ENCODE measurements at regions not wholly inside any gene's neighbourhood (a gene's known extent, or its start where the extent isn't known, plus 50 kb on each side); places are given as distances from the start of the nearest gene placed in this dataset.

DNA sequence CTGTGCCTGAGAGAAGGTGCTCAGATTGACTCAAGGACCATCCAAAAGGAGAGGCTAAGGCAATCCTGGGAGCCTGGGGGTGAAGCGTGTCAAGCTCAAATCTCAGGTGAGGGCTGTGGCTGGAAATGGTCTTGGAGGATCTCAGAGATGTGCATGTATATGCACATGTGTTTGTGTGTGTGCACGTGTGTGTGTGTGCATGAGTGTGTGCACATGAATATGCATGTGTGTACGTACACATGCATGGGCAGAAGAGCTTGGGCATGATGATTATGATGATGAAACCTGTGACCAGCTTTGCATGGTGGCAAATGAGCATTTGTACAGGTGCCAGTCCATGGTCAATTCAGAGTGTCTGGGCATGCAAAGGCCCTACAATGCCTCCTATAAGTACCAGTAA, 326.6 kb downstream of the CXCL12 start:
- Mint-ChIP-seq H3K4me3 (no peak overlapping the region), H3K27me3 (ENCODE audit: low read depth in 2 of 2) (peaks cover 0 to 11% of the 10 kb centered on the region in 2 donors), H3K9me3 (no peaks in the 10 kb centered on the region), H3K4me1 (no peaks in the 10 kb centered on the region), H3K27ac (no peak overlapping the region), H3K36me3 (no peaks in the 10 kb centered on the region)
- DNase-seq (no peak), ATAC-seq (no peak)
- H3K36me3 ChIP-seq (ENCODE audit: control insufficient read depth, insufficient read depth, low read length): no peaks in the 10 kb centered on the region
- WGBS (ENCODE audit: insufficient coverage): 89% methylated on average over 3 of the region's 3 CpGs
- no peaks in the 10 kb centered on the region for H3K4me1 ChIP-seq (ENCODE audit: control insufficient read depth, insufficient read depth, low read length)
- TF ChIP-seq, protein P1, sequence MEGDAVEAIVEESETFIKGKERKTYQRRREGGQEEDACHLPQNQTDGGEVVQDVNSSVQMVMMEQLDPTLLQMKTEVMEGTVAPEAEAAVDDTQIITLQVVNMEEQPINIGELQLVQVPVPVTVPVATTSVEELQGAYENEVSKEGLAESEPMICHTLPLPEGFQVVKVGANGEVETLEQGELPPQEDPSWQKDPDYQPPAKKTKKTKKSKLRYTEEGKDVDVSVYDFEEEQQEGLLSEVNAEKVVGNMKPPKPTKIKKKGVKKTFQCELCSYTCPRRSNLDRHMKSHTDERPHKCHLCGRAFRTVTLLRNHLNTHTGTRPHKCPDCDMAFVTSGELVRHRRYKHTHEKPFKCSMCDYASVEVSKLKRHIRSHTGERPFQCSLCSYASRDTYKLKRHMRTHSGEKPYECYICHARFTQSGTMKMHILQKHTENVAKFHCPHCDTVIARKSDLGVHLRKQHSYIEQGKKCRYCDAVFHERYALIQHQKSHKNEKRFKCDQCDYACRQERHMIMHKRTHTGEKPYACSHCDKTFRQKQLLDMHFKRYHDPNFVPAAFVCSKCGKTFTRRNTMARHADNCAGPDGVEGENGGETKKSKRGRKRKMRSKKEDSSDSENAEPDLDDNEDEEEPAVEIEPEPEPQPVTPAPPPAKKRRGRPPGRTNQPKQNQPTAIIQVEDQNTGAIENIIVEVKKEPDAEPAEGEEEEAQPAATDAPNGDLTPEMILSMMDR (IDR thresholded peaks at IDR 0.05): no peak
- H3K9me3 ChIP-seq (ENCODE audit: control insufficient read depth, insufficient read depth, low read length): no peaks in the 10 kb centered on the region
- no peak overlapping the region for H3K27ac ChIP-seq (ENCODE audit: low read length)
- no peak overlapping the region for H3K4me3 ChIP-seq (ENCODE audit: low read length)
- no peaks in the 10 kb centered on the region for H3K27me3 ChIP-seq (ENCODE audit: control insufficient read depth, insufficient read depth, low read length)
- intact Hi-C loops (cut with micrococcal nuclease): no loop called here

DNA sequence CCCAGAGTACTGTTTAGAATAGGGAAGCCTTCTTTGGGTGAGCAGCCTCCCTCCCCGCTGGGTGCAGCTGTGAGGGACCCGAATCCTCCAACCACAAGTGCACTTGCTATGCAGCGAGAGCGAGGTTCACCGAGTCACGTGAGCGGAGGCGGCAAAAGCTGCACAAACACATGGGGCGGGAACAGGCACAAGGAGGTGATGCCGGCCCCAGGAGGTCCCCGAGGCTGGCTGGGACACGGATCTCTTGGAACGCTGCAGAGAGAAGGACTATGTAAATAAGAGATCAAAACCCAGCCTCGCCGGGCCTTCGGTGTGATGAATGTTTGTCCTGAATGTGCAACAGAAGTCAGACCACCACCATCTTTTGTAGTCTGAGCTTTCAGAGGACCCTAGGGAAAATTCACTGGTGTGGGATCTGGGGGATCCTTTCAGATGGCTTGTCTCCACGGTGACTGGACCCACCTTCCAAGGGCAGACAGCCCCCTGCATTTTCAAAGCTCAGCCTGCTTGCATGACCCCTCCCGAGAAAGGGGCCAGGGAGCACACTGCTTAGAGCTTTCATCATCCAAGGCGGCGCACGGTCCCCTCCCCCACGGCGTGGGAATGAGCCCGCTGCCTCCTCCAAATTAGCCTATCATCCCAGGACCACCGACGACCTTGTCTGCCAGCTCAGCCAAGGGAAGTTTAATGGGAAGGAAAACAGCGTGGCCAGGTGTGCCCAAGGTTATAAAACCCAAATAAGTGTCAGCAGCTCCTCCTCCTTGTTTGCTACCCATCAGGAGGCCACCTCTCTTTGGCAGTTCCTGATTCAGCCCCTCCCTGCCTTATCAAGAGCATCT, 327.7 kb downstream of the CXCL12 start:
- H3K4me1 ChIP-seq (ENCODE audit: control insufficient read depth, insufficient read depth, low read length): no peaks in the 10 kb centered on the region
- ATAC-seq (no peak), DNase-seq (no peak)
- intact Hi-C loops (cut with micrococcal nuclease): no loop called here
- WGBS (ENCODE audit: insufficient coverage): 73% methylated on average over 27 of the region's 27 CpGs
- Mint-ChIP-seq H3K27me3 (ENCODE audit: low read depth in 2 of 2) (peaks cover 5 to 11% of the 10 kb centered on the region in 2 donors), H3K27ac (no peak overlapping the region), H3K4me3 (no peak overlapping the region), H3K9me3 (no peaks in the 10 kb centered on the region), H3K36me3 (no peaks in the 10 kb centered on the region), H3K4me1 (no peaks in the 10 kb centered on the region)
- TF ChIP-seq, protein P1 (IDR thresholded peaks at IDR 0.05): no peak
- H3K36me3 ChIP-seq (ENCODE audit: control insufficient read depth, insufficient read depth, low read length): no peaks in the 10 kb centered on the region
- H3K9me3 ChIP-seq (ENCODE audit: control insufficient read depth, insufficient read depth, low read length): no peaks in the 10 kb centered on the region
- H3K4me3 ChIP-seq (ENCODE audit: low read length): no peak overlapping the region
- H3K27ac ChIP-seq (ENCODE audit: low read length): no peak overlapping the region
- no peaks in the 10 kb centered on the region for H3K27me3 ChIP-seq (ENCODE audit: control insufficient read depth, insufficient read depth, low read length)

DNA sequence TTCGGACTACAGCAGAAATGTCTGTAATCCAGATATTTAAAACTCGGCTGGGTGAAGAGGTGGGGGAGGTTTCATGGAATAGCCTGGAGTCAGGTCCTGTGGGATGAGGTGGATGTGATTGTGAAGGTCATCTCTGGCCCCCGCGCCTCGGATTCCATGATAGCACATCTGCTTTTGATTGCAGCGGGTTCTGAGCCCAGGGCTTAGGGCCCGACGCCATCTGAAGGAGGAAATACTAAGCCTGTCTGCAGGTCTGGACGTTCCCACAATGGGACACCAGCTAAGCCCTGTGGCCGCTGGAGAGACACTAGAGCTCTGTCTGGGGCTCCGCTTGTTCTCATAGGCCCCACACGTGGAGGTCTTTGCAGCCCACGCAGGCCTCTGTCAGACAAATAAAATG, 328.7 kb downstream of the CXCL12 start:
- Mint-ChIP-seq H3K4me3 (no peak overlapping the region), H3K36me3 (no peaks in the 10 kb centered on the region), H3K27ac (no peak overlapping the region), H3K4me1 (no peaks in the 10 kb centered on the region), H3K27me3 (ENCODE audit: low read depth in 2 of 2) (peaks cover 11 to 12% of the 10 kb centered on the region in 2 donors), H3K9me3 (no peaks in the 10 kb centered on the region)
- Histone ChIP-seq H3K27ac (ENCODE audit: low read length) (no peak overlapping the region), H3K9me3 (ENCODE audit: control insufficient read depth, insufficient read depth, low read length) (no peaks in the 10 kb centered on the region), H3K36me3 (ENCODE audit: control insufficient read depth, insufficient read depth, low read length) (no peaks in the 10 kb centered on the region), H3K4me1 (ENCODE audit: control insufficient read depth, insufficient read depth, low read length) (no peaks in the 10 kb centered on the region), H3K4me3 (ENCODE audit: low read length) (no peak overlapping the region), H3K27me3 (ENCODE audit: control insufficient read depth, insufficient read depth, low read length) (no peaks in the 10 kb centered on the region)
- WGBS (ENCODE audit: insufficient coverage): 90% methylated on average over 13 of the region's 13 CpGs
- TF ChIP-seq, protein P1 (IDR thresholded peaks at IDR 0.05): no peak
- DNase-seq: no peak
- no peak for ATAC-seq
- intact Hi-C loops (cut with micrococcal nuclease): no loop called here

DNA sequence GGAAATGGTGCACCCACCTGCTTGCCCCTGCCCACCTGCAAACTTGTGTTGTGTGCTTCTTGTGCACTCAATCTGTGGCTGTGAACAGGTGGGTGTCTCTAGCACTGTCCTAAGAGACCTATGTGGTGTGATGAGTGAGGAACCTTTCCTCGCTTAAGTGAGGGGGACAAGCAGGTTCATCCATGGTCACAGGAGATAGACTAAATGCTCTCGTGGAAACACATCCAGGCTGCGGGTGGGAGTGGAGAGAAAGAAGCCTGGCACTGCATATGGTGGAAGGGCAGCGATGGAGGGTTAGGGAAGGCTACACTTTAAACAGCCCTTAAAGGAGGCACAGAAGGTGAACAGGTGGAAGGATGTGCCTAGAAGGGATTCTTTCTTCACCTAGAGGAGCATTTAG, 330.9 kb downstream of the CXCL12 start:
- peaks cover 13 to 32% of the 10 kb centered on the region in 2 donors for H3K27me3 Mint-ChIP-seq (ENCODE audit: low read depth in 2 of 2)
- no peaks in the 10 kb centered on the region for H3K36me3 Mint-ChIP-seq
- Histone ChIP-seq H3K27ac (ENCODE audit: low read length) (no peak overlapping the region), H3K36me3 (ENCODE audit: control insufficient read depth, insufficient read depth, low read length) (no peaks in the 10 kb centered on the region), H3K4me3 (ENCODE audit: low read length) (no peak overlapping the region), H3K27me3 (ENCODE audit: control insufficient read depth, insufficient read depth, low read length) (no peaks in the 10 kb centered on the region), H3K9me3 (ENCODE audit: control insufficient read depth, insufficient read depth, low read length) (no peaks in the 10 kb centered on the region), H3K4me1 (ENCODE audit: control insufficient read depth, insufficient read depth, low read length) (no peaks in the 10 kb centered on the region)
- H3K9me3 Mint-ChIP-seq: no peaks in the 10 kb centered on the region
- ATAC-seq: no peak
- 89% methylated on average over 4 of the region's 4 CpGs for WGBS (ENCODE audit: insufficient coverage)
- no peak for DNase-seq
- intact Hi-C loops (cut with micrococcal nuclease): no loop called here
- no peak overlapping the region for H3K4me3 Mint-ChIP-seq
- no peak overlapping the region for H3K27ac Mint-ChIP-seq
- TF ChIP-seq, protein P1 (IDR thresholded peaks at IDR 0.05): no peak
- H3K4me1 Mint-ChIP-seq: no peaks in the 10 kb centered on the region
